ENCODE measurements at regions not wholly inside any gene's neighbourhood (a gene's known extent, or its start where the extent isn't known, plus 50 kb on each side); places are given as distances from the start of the nearest gene placed in this dataset.

DNA sequence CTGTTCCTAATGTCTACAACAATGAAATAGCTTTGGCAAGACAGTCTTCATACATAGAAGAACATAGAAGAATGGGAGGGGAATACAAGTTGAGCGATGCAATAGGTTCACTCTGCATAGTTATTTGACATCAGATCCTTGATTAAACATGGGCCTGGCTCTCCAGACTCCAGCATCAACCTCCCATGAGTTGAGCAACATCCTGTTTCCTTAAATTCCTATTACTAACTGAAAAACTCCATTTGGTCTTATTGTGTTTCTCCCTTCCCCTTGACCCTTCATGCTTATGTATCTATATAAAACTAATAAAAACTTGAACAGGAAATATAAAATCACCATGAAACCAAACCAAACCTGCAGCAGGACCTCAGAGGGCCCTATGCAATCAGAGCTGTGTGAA is 304.5 kb upstream of the SATB1 start:
- TF ChIP-seq, protein P1, sequence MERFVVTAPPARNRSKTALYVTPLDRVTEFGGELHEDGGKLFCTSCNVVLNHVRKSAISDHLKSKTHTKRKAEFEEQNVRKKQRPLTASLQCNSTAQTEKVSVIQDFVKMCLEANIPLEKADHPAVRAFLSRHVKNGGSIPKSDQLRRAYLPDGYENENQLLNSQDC (CRISPR knock-in tag; IDR thresholded peaks at IDR 0.05), result no peak
- TF ChIP-seq TAF1 (IDR thresholded peaks at IDR 0.05; ENCODE audit: control insufficient read depth, extremely low read depth, insufficient read depth, low read length, severe bottlenecking), result no peak
- no peak for TF ChIP-seq POLR2A (conservative IDR thresholded peaks at IDR 0.05)
- no peak for TF ChIP-seq MYNN (IDR thresholded peaks at IDR 0.05)
- no peak for TF ChIP-seq MYNN (CRISPR knock-in tag; IDR thresholded peaks at IDR 0.05)
- TF ChIP-seq, protein P2, sequence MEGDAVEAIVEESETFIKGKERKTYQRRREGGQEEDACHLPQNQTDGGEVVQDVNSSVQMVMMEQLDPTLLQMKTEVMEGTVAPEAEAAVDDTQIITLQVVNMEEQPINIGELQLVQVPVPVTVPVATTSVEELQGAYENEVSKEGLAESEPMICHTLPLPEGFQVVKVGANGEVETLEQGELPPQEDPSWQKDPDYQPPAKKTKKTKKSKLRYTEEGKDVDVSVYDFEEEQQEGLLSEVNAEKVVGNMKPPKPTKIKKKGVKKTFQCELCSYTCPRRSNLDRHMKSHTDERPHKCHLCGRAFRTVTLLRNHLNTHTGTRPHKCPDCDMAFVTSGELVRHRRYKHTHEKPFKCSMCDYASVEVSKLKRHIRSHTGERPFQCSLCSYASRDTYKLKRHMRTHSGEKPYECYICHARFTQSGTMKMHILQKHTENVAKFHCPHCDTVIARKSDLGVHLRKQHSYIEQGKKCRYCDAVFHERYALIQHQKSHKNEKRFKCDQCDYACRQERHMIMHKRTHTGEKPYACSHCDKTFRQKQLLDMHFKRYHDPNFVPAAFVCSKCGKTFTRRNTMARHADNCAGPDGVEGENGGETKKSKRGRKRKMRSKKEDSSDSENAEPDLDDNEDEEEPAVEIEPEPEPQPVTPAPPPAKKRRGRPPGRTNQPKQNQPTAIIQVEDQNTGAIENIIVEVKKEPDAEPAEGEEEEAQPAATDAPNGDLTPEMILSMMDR (IDR thresholded peaks at IDR 0.05 in 2 of 3, conservative IDR thresholded peaks at IDR 0.05 in 1 of 3; ENCODE audit: insufficient read depth in 2 of 3, low read depth in 1 of 3, low read length in 3 of 3), result no peak
- no peak for TF ChIP-seq PCBP2 (IDR thresholded peaks at IDR 0.05; ENCODE audit: low read depth, low read length, poor library complexity, severe bottlenecking)
- TF ChIP-seq LEF1 (IDR thresholded peaks at IDR 0.05), result no peak
- TF ChIP-seq ZNF140 (CRISPR knock-in tag; IDR thresholded peaks at IDR 0.05), result no peak
- TF ChIP-seq, protein P3, sequence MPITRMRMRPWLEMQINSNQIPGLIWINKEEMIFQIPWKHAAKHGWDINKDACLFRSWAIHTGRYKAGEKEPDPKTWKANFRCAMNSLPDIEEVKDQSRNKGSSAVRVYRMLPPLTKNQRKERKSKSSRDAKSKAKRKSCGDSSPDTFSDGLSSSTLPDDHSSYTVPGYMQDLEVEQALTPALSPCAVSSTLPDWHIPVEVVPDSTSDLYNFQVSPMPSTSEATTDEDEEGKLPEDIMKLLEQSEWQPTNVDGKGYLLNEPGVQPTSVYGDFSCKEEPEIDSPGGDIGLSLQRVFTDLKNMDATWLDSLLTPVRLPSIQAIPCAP (CRISPR knock-in tag; IDR thresholded peaks at IDR 0.05; ENCODE audit: borderline replicate concordance), result no peak
- TF ChIP-seq FOSL1 (tag; conservative IDR thresholded peaks at IDR 0.05), result no peak
- no peak for TF ChIP-seq ZNF3 (CRISPR knock-in tag; IDR thresholded peaks at IDR 0.05)
- TF ChIP-seq, protein P4, sequence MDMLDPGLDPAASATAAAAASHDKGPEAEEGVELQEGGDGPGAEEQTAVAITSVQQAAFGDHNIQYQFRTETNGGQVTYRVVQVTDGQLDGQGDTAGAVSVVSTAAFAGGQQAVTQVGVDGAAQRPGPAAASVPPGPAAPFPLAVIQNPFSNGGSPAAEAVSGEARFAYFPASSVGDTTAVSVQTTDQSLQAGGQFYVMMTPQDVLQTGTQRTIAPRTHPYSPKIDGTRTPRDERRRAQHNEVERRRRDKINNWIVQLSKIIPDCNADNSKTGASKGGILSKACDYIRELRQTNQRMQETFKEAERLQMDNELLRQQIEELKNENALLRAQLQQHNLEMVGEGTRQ (CRISPR knock-in tag; IDR thresholded peaks at IDR 0.05), result no peak
- TF ChIP-seq, protein P5, sequence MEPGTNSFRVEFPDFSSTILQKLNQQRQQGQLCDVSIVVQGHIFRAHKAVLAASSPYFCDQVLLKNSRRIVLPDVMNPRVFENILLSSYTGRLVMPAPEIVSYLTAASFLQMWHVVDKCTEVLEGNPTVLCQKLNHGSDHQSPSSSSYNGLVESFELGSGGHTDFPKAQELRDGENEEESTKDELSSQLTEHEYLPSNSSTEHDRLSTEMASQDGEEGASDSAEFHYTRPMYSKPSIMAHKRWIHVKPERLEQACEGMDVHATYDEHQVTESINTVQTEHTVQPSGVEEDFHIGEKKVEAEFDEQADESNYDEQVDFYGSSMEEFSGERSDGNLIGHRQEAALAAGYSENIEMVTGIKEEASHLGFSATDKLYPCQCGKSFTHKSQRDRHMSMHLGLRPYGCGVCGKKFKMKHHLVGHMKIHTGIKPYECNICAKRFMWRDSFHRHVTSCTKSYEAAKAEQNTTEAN (CRISPR knock-in tag; IDR thresholded peaks at IDR 0.05), result no peak

Measured in K562 (cell line).